ENCODE measurements at regions not wholly inside any gene's neighbourhood (a gene's known extent, or its start where the extent isn't known, plus 50 kb on each side); places are given as distances from the start of the nearest gene placed in this dataset.
"Not testable (repeated sequence)": the region's sequence is repeated elsewhere in the genome, so short reads cannot be mapped to it uniquely, and the experiment has no call there.

DNA sequence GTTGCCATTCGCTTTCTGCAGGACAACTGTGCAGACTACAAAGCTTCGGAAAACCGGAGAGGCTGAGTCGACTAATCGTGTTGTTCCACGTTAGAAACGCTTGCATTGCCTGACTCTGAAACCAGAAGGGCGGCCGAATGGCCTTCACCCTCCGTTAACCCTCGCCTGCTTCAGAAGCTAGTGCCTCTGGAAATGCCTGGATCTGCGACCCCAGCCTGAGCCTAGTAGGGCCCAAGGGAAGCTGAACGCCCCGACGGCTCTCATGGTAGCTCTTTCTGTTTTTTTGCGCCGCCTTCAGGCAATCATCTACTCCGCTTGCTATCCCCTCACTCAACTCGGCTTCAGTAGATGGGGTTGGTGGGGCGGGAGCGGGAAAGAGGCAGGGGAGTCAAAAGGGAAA, 117.3 kb downstream of the PPIAL4A start:
- DNase-seq: not testable (repeated sequence)

DNA sequence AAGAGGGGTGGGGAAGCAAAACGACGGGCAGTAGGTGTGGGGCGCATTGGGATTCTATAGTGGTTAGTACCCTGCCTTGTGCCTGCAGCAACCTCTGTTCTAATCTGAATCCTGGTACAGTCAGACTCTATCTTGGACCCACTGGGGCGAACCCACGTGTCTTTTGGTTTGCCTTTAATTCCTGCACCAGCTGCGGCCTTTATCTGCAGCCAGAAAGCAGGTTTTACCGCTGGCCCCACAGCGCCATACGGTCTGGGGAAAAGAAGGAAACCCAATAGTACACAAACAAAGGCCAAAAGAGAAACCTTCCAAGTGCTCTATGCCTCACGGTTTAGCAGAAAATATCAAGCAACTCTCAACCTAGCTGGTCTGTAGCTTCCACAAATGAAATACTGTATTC, 118.2 kb downstream of the PPIAL4A start:
- DNase-seq: not testable (repeated sequence)

DNA sequence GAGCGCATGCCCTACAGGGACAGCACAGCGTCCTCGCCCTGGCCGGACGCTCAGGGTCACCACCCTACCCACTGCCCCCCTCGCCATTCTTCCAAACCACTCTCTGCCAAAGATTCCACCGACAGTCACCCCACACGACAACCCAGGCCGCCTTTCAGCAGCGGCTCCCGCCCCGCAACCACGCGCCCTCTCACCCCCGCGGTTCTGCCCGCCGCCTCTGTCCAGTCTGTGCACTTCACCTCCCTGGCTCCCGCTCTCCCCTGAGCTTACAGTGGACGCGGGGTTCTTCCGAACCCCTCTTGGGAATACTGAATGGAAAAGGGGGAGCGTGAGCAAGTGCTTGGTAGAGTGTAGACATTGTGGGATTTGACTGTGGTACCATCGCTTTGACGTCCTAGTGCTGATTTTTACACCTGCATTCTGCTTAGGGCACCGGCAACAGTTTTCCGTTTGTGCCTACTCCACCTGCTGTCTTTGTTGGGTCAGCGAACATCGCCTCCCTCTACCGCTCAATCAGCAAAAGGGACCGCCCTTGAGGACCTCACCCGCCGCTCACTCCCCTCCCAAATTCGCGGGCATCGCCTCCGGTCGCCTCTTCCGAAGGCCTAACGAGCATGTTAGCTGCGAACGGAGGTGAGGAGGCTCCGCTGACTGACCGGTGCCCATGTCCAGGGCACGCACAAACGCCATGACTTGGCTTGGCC, 119.1 kb downstream of the PPIAL4A start:
- not testable (repeated sequence) for DNase-seq

DNA sequence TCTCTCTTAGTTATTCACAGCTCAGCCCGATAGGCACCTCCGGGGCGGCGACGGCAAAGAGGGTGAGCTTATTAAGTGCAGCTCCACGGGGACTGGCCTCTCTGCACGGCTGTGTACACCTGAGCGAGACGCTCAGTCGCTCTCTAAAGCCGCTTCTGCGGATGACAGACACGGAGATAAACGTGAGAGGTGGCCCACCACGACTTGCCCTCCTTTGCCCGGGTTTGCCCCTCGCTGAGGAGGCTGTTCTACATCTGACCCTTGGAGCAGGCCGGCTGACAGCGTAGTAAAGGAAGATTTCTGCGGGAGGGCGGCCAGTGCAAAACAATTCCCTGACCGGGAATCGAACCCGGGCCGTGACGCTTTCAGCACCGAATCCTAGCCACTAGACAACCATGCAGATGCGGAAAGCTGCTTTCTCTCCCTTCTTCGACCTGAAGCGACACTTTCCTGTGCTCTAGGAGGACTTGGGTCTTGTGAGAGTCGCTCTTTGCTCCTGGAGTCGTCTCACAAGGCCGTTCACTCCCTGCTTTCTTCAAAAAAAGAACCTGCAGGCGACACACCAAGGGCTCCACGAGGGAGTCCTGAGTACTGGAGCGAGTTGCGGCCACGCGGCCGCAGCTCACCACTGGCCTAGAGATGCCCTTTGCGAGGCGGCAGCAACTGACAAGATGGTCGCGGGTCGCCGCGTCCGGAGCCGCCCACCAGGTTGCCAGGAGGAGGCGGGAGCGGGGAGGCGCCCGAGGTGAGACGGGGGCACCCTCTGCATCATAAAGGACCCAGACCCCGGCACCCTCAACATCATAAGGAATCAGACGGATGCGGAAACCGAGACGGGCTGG, 119.9 kb downstream of the PPIAL4A start:
- DNase-seq: not testable (repeated sequence)

DNA sequence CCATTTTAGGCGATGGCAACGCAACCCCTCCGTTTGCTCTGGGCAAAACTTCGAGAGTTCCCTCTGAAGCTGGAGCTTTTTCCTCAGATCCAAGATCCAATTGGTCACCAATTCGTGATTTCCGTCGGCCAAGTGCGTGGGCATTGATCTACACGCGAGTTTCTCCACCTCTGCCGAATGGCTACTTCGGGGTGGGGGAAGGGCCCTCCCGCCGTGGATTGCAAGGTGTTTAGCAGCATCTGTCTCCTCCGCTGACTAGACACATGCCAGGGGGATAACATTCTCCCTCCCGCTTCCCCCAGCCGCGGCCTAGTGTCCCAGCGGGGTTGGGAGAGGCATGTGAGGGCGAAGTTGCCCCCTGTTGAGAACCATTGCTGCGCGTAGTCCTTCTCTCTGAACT, 120.6 kb downstream of the PPIAL4A start:
- DNase-seq: not testable (repeated sequence)

DNA sequence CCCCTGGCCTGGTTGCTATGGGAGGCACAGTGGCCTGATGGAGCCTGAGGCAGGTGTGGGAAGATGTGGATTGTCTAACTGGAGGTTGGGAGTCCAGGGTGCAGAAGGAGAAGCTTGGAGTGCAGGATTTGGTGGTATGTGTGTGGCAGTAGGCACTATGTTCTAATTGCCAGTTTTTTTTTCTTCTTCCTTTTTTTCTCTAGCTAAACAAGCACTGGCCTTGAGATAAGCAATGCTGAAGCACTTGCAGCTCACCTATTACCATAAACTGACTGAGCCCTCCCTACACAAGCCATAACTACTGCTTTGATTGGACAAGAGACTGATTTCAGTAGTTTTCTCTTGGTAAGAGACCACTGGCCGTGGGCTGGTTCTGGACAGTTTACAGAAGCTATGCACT, 123.6 kb downstream of the PPIAL4A start:
- DNase-seq: not testable (repeated sequence)

DNA sequence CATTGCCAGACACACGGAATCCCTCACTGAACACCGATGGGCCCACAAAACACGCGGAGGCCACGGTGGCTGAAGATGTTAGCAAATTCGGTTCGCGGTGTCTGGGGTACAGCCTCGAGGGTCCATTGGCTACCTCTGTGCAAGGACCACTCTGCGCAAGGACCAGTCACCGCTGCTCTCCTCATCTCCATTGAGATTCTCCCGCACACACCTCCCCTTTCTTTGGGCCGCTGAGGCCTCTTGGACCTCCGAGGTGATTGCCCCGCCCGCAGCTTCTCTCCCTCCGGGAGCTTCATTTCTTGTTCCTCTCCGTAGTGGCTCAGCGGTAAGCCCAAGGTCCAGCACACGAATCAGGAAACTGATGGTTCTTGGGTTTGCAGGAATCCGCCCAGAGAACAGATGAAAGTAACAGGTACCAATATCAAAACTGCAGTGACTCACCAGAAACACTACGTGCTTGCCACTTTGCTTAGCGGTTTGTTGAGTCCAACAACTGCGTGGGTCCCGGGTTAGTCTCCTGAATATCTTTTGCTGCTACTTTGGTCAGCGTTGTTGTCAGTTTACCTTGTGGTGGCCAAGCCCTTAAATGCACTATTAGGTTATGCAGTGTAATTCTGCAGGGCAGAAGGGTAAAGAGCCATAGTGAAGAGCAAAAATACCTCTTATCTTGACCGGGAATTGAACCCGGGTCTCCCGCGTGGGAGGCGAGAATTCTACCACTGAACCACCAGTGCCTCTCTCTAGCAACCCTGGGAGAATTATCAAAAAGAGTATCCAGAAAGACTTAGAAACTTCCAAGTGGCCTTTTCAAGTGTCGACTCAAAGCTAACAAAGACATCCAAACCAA, 126.8 kb downstream of the PPIAL4A start:
- not testable (repeated sequence) for DNase-seq

DNA sequence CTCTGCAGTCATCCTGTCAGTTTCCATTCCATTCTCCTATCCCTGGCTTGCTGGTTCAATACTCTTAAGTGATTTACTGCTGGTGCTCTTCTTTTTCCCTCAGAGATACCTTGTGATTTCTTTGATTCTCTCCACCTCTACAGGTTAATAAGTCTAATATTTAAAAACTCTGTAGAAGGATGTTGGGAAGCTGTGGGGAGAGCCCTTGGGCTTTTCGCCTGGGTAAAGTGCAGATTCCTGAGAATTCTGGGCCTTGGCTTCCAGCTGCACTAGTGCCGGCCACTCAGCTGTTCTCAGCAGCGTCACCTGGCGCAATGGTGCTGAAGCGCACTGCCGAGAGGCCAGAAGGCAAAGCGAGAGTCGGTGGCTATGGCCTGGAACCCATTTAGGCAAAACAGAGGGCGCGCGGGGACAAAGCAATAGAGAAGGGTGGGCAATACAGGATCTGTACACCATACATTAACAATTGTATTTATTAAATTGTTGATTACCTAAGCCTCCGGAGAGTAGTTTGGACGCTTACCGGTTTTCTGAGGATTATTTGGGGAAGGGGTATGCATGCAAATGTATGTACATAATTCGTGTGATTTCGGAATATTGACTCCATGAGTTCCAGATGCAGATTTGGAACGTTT, 130.3 kb downstream of the PPIAL4A start:
- DNase-seq: not testable (repeated sequence)

DNA sequence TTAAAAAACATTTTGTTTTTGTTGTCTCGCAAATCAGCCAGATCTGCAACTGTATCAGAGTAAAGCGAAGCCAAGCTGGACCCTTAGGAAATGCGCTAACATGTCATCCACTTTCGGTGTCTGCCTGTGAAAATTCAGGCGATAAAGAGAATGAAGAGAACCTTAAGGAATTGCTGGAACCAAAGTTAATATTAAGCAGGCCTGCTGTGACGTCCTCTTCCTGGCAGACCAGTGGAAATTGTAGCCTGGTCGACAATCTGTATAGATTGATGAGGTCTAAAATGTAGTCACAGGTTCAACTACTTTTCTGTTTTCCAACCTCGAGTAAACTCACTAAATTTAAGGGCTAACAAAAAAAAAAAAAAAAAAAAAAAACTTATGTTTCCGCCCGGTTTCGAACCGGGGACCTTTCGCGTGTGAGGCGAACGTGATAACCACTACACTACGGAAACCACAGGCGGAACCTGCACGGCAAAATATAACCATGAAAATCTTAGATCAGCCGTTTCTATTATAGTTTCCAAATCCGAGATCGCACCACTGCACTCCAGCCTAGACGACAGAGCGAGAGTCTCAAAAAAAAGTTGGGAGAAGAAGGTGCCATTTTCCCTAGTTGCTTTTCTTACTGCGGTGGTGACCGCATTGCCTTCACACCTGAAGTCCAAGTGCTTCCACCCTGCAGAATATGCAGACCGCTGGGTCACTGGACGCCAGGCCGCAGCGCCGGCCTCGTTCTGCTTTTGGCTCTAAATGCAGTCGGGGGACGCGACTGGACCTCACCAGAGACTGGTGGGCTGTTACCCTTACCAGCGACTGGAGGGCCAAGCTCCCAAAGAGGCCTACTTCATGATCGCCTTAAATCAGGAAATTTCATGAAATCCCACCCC, 131.0 kb downstream of the PPIAL4A start:
- DNase-seq: not testable (repeated sequence)

DNA sequence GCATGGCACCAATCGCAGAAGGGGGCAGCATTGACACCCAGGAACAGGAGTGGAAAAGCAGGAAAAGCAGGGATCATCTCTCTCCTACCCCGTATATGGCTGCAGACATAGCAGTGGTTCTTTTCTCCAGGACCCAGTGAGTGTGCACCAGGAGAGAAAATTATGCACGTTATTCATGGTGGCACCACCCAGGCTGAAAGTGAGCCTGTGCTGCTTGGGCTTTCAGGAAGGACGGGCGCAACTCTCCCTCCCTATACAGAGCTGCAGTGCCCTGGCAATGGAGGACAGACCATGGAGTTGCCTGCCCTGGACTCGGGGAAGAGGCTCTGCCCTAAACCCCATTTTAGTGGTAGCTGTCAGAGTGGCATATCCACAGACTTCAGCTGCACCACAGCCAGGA, 132.1 kb downstream of the PPIAL4A start:
- not testable (repeated sequence) for DNase-seq

DNA sequence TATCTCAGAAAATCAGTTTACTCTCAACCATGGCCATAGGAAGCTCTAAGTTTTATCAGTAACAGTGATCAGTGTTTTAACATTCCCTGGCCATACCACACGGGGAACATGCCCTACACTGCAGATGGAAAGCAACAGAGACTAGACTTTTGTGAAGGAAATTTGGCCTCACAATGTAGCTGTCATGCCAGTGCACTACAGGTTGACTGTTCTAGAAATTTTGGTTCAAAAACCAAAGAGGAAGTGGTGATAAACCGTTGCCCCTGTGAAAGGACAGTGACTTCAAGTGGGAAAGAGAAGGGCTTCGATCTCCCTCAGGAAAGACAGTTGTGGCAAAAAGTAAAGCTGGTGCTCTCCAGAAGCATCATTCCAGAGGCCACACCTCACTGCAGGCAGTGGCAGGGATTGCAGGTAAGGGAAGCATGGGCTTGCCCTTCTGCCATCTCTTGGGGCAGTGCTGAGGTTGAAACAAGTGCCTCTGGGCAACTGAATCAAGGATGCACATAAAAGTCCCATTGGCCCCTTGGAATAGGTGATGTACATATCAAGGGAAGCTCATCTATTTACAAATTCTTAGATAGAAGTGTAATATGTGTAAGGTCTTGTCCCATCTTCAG, 143.4 kb downstream of the PPIAL4A start:
- DNase-seq: not testable (repeated sequence)

DNA sequence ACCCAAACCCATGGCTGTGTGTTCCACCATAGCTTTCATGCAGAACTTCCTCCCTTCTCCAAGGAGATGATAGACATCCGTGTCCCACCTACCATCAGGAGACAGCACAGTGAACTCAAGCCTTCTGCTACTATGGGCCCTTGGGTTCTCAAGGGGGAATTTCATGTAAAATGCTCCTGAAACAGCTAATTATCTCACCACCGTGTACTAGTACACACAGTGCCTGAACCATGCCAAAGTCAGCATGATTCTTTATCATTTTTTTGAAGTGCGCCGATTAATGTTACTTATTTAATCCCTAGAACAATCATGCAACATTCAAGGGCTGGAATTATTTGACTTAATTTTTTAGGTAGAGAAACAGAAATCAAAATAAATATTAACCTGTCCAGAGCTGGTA, 147.2 kb downstream of the PPIAL4A start:
- DNase-seq: not testable (repeated sequence)

DNA sequence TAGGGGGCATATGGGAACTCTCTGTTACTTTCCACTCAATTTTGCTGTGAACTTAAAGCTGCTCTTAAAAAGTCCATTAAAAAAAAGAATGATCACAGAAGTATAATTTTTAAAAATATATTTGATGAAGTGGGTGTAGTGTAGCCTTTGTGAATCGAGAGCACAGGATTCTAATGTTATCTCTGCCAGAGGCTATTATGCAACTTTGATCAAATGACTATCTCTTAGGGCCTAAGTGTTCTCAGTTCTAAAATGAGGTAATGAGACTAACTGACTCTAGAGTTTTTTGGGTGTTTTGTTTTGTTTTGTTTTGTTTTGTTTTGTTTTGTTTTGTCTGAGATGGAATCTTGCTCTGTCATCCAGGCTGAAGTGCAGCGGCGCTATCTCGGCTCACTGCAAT, 143.2 kb downstream of the FAM72B start:
- not testable (repeated sequence) for DNase-seq

DNA sequence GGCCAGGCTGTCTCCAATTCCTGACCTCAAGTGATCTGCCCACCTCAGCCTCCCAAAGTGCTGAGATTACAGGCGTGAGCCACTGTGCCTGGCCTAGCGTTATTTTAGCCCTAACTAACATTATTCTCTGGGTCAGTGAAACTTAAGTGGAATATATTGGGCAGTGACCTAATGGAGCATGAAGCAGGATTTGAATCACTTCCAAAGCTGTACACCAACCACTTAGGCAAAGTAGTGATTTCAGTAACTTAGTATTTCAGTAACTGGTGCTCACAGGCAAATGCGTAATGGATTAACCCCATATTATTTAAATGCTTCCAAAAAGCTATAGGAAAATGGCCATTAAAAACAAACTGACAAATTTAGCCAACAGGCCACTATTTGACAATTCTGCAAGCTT, 142.6 kb downstream of the FAM72B start:
- DNase-seq: not testable (repeated sequence)

DNA sequence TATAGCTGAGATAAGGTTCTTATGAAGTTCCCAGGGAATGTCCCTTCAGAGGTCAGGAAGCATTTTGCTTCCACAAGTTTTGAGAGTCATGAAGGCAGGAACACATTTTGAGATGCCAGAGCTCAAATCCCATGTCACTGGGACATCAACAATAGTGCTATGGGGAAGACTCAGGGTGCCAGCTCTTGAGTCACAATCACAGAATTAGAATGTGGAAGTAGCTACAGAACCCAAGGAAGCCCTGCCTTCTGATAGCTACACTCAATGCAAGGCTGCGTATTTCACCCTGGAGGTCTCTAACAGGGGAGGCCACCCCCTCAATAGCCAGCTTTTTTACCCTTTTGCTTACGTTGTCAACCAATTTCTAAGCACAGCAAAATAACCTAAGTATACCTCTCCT, 141.3 kb downstream of the FAM72B start:
- DNase-seq: not testable (repeated sequence)

DNA sequence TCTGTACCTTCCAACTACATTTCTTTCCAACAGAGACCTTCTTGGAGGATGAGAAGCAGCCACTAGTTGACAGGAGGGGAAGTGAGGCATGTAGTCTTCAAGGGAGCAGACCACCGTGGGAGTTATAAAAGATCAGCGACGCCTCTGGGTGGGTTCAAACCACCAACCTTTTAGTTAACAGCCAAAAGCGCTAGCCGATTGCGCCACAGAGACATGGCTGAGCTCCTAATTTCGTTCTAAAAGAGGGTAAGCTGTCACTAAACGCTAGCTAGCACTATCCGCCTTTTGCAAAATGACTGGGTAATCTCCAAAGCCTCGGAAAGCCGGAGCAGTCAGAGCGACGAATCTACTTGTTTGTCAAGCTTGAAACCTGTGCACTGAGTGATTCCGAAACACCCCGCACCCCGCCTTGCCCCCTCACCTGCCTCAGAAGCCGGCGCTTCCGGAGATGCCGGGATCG, 135.8 kb downstream of the FAM72B start:
- not testable (repeated sequence) for DNase-seq

DNA sequence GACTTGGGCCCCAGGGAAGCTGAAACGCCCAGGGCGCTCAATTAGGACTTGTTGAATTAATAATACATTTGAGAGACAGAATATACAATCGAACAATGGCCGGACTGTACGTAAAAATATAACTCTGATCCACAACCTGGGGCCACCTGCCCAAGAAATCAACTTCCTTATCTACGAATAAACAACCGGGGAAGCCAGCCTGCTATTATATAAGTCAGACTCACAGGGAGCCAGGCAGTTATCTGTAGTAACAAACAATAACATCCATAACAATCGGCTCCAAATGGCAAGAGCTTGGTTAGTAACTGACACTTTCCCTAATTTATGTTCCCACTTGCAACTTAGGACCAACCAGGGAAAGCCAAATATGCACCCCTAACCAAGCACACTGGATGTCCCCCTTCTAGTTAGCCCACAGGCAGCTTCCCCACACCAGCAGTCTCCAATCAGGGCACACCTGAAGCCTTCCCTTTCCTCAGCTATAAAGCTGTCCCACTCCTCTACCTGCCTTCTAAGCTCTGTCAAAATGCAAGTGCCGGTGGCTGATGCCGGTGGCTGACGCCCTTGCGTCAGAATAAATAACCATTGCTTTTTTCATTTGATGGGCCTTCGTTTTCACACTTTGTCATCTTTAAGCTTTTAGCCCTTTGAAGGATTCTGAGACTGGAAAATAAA, 135.2 kb downstream of the FAM72B start:
- DNase-seq: not testable (repeated sequence)

DNA sequence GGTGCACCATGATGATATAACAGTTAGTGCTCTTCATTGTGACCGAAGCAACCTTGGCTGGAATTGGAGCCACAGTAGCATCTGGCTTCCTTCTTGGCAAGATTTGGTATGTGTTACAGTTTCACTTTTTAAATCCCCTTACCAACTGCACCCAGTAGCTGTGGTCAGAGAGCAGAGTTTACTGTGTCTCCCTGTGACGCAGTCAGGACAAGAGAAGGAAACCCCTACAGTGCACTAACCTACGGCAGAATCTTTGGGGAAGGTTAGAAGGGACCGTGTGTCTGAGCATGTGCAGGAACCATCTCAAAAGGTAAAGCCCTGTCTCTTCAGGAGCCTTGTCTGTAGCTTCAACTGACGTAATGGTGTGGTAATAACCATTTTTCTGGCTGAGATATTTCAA, 134.0 kb downstream of the FAM72B start:
- DNase-seq: not testable (repeated sequence)

DNA sequence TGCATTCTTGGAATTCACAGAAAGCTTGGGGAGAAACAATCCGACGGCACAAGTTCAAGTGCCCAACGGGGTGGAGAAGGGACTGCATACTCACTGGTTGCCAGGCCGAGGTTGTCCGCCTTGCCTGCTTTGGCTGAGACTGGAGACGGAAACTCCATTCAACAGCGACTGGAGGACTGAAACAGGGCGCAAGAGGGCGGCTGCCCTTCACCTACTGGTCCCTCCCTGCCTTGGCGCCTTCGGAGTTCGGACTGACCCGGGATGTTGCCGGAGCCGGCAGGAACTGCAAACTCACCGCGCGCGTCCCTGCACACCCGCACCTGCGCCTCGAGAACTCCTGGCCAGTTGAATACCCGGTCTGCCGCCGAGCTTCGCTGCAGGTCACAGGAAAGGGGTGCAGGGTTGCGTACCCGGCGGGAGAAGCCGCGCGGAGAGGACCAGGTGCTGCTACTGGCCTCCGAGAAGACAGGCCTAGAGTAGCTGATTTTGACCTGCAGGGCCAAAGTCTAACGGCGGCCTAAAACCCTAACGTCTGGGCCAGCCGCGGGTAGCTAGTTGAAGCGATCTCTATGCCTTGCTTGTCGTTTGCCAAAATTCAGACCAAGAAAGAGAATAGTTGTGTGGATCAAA, 132.9 kb downstream of the FAM72B start:
- not testable (repeated sequence) for DNase-seq
